ENCODE measurements at regions not wholly inside any gene's neighbourhood (a gene's known extent, or its start where the extent isn't known, plus 50 kb on each side); places are given as distances from the start of the nearest gene placed in this dataset.

DNA sequence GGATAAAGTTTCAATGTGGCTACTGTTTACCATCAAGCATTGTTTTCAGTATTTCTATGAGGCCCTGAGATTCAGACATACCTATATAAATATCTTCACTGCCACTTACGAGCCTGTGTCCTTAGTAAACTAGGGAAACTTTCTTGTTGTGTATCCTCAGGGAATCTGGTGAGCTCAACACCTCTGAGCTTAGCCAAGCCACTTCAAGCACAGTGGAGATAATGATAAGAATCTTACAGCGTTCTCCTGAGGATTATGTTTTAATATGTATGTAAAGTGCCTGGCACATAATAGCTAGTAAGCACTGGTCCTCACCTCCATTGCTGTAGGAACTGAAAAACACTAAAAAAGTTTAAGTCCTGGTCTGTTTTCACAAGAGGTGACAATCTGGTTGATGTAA lies 268.3 kb downstream of the SKIDA1 start:
- DNase-seq = no peak

DNA sequence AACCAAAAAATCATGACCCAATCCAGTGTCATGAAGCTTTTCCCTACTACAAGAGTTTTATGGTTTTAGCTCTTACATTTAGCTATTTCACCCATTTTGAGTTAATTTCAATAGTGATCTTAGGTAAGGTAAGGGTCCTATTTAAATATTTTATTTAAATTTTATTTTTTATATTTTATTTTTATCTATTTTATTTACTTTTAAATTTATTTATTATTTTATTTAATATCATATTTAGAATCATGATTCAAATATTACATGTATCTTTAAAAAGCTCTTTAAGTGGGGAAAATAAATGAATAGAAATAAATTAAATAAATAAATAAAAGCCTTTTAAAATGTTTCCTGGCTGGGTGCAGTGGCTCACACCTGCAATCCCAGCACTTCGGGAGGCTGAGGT lies 276.0 kb downstream of the SKIDA1 start:
- no peak for DNase-seq

DNA sequence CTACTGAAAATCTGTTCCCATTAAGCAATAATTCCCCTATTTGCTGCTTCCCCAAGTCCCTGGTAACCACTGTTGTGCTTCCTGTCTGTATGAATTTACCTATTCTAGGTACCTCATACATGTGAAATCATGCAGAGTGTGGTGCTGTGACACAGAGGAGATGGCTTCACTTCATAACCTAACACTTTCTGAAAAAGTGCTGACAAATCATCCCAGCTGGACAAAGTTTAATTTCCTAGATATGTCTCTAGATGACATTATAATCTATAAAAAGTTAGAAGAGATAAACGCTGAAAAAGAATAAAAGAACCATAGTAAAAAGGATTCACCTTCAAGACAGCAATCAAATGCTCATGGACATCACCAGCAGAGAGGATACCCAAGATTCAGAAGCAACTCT lies 277.9 kb downstream of the SKIDA1 start:
- no peak for DNase-seq

DNA sequence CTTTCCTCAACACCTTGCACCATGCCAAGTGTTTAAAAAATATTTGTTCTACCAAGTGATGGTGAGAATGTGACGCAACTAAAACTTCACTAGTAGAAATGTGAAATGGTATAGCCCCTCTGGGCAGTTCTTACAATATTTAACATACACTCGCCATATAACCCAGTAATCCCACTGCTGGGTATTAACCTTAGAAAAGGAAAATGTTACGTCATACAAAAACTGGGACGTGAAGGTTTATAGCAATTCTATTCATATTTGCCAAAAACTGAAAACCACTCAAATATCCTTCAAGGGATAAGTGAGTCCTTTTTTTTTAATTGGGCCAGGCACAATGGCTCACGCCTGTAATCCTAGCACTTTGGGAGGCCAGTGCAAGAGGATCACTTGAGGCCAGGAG lies 279.3 kb downstream of the SKIDA1 start:
- no peak for DNase-seq

DNA sequence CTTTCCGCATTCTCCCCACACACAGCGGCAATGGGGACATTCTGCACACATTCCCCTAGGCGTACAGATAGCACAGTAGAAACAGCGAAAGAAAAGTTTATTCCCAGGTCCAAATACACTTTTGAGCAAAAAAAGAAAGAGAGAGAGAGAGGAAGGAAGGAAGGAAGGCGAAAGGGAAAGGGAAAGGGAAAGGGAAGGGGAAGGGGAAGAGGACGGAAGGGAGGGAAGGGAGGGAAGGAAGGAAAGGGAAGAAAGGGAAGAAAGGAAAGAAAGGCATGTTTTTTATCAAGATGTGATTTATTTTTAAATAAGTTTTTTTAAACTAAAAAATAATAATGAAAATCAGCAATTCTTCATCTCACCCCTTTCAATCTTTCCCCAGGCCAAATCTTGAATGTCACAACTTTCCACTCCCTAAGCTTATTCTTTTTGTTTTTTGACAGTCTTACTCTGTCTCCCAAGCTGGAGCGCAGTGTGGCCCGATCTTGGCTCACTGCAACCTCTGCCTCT lies 281.7 kb downstream of the SKIDA1 start:
- DNase-seq = no peak

DNA sequence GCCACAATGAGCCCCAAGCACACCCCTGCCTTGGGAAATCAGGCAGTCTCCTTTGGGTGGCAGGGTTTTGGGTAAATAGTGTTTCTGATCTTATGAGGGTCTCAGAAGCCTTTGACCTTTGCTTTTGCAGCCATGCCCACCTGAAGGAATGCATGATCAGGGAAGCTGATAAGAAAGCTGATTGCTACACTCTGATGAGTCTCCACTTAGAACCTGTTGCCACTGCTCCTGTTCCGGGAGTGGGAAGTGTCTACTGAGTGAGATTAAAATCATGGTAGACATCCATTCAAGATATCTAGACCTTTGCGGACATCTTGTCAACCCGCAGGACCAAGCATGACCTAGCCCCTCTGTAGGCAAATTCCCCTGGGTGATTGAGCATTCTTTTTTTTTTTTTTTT lies 282.6 kb downstream of the SKIDA1 start:
- no peak for DNase-seq

DNA sequence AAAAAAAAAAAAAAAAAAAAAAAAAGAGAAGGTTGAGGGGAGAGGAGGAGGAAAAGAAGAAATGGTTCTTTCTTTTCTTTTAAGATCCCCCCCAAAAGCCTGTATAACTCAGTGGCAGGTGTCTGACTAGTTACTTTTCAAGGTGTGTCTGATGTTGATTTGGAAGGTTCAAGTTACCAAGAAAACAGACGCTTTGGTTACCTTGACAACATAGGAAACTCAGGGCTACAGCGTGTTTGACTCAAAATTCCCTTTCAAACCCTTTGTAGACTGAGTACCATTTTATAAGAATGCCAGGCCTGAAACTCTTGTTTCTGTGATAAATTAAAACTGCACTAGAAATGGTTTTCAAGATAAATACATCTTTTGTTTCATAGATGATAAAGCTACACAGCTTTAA lies 286.8 kb downstream of the SKIDA1 start:
- no peak for DNase-seq

DNA sequence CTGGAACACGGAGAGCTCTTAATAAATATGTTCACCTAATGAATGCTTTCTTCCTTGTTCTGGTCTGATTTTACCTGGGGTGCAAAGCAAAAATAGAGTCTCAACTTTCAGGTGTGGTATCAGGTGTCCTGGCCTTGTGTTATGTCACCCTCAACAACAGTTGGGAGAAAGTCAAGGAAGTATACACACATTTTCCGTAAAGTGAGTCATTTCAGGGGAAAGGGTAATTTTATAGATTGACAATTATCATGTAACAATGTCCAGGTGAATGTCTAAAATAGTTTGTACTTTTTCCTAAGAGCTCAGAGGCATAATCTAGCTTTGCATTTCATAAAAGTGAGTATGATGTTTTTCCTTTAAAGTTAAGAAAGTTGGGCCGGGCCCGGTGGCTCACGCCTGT lies 287.4 kb downstream of the SKIDA1 start:
- no peak for DNase-seq

DNA sequence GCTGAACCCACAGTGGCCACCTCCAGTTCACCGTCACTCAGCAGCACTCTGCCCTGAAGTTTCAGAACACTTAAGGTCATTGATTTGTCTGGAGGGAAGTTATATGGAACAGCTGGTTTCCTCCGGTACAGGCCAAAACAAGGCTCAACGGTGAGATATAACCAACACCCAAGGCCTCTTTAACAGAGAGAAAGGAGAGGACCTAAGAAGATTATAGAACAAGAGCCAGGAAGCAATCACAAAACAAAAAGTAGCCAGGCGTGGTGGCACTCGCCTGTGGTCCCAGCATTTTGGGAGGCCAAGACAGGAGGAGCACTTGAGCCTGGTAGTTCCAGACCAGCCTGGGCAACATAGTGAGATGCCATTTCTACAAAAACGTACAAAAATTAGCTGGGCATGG lies 290.7 kb downstream of the SKIDA1 start:
- no peak for DNase-seq

DNA sequence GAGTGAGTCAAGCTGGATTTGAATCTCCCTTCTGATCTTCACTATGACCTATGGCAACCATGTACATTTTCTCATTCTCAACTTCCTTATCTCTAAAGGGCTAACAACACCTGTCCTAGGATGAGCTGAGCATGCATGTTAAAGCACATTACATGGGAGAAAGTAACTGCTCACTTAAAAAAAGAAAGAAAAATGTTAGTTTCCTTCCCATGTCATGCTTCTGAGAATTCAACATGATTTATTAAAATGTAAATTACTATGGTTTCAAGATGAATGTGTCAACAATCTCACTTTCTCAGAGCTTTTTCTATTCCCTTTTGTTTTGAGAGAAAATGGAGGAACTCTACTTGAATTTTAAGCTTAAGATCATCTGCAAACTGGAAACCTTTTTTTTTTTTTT lies 295.3 kb downstream of the SKIDA1 start:
- no peak for DNase-seq

DNA sequence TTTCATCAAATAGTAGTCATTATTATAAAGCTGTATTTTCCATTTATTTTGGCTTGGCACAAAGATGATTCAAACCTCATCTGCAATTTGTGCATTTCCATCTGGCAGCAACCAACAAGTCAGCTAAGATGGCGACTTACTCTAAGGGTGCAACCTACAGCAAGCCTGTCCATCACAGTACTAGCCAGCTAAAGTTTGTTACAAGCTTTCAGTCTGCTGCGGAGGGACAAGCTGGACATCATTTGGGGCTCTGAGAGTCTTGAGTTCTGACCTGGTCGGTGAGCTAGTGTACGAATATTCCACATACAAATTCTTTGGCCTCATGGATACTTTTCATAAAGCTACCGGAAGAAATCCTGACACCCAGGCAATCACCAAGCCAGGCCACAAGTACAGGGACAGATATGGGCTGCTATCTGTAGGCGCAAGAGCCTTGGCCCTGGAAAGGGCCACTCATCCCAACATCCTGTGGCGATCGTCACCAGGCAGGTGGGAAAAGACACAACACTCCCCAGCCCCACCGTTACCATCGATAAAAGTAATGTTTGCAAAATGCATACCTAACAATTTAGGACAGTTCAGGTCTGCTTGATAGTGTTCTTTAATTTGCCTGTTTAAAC lies 307.6 kb downstream of the SKIDA1 start:
- DNase-seq = no peak

DNA sequence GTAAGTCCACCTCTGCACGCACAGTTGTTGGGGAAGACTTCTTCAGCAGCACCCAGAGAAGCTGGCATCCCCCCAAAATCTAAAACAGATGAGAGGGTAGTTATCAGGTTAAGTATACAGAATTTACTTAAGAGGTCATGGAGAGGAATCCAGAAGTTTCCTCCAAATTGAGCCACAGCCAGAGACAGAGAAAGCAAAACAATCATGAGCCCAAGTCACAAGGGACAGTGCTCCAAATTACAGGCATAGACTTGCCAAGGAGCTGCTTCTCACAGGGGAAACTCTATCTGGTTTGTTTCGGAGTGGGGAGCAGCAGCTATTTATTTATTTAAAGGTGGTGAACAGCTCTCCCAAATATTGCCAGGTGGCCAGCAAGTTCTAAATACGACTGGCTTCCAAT lies 308.4 kb downstream of the SKIDA1 start:
- no peak for DNase-seq

DNA sequence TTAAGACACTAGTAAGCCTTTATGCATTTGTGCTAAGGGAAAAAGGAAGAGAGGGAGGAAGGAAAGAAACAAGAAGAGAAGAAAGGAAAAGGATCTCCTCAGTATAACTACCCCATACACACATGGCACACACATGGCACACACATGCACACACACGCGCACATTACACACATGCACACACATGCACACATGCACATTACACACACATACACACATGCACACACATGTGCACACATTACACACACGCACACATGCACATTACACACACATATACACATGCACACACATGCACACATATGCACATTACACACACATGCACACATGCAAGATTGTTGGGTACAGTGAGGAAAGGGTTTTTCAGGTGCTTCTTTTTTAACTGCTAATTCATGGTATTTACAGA lies 311.2 kb downstream of the SKIDA1 start:
- DNase-seq = no peak

DNA sequence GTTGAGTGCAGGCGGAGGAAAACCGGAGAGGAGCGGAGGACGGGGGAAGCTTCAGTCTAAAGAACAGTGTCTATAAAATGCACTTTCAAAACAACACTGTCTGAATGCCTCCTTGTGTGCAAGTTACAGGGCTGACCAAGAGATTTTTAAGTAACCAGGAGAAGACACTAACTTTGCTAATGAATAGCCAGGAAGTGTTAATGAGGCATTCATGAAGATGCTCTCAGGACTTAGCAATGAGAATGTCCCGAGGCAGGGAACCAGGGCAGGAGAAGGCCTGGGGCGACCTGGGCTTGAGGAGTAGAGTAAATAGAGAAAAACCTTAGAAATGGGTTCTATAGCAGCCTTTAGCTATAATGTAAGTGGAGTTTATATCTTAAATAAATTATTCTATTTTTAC lies 312.1 kb downstream of the SKIDA1 start:
- no peak for DNase-seq

DNA sequence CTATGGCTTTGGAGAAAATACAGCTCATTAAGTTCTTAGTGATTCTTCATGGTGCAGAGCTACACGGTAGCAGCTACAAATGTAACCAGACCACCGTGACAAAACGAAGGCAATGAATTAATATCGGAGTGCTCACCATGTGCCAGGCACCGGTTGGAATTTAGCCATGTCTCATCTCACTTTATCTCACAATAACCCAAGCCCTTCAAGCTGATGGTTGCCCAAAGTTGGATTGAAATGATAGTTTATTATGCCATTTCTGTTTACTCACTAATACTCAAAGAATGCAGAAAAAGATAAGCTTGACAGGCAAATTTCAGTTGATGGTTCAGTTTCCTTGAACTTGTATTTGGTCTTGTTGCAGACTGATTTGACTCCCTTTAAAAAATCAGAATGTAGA lies 312.6 kb downstream of the SKIDA1 start:
- no peak for DNase-seq

DNA sequence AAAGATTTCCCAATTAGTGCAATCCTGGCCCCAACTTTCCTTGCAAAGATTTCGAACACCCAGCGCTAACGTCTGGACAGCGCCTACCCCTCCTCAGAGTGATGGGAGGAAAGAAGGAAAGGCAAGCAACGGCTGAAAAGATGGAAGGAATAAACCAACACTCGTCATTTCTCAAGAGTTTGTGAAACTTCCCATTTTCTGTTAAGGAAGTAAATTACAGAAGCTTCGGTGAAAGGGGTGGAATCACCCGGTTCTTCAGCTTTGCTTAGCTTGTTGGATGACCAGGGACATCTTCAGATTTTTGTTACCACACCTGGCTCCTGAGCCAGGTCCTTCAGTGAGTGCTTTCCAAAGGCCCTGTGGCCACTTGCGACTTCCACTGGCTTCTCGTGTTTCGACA lies 313.1 kb downstream of the SKIDA1 start:
- DNase-seq = no peak

DNA sequence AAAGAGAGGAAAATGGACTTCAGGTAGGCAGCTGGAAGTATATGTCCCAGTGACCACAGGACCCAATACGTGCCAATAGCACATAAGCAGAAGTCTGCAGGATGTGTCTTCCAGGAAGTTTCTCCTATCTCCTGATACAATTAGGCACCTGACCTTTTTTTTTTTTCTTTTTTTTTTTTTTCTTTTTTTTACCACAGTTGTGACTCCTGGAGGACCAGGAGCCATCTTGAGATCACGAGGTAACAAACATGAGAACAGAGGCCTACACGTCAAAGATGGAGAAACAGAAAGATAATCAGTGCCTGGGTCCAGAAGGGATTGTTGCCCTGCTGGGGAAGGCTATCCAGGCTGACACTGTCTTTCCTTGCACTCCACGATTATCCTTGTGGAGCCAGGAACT lies 312.4 kb upstream of the NEBL start:
- no peak for DNase-seq

DNA sequence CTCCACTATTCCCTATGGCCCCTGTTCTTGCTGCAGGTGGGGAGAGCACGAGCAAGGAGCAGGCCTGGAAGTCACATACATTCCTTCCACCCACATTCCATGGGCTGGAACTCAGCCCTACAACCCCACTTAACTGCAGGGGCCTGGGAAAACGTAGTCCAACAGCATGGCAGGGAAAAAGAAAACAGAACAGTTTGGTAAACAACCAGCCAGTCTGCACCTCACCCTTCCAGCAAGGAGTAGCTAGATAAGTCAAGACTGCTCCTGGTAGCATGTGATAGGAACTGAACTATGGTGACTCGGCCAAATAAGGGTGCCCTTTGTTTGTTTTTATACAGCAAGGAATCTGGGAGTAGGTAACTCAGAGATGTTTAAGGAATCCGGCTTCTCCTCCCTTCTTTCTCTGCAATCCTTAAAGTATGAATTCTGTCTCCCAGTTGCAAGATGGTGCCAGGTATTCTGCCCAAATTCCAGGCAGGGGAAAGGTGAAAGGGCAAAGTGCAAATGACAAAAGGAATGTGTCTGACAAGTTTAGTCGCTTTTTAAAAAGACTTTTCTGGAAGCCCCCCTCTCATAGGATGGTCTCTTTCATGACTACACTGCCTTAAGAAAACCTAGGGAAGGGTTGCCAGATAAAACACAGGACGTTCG lies 311.7 kb upstream of the NEBL start:
- DNase-seq = no peak

DNA sequence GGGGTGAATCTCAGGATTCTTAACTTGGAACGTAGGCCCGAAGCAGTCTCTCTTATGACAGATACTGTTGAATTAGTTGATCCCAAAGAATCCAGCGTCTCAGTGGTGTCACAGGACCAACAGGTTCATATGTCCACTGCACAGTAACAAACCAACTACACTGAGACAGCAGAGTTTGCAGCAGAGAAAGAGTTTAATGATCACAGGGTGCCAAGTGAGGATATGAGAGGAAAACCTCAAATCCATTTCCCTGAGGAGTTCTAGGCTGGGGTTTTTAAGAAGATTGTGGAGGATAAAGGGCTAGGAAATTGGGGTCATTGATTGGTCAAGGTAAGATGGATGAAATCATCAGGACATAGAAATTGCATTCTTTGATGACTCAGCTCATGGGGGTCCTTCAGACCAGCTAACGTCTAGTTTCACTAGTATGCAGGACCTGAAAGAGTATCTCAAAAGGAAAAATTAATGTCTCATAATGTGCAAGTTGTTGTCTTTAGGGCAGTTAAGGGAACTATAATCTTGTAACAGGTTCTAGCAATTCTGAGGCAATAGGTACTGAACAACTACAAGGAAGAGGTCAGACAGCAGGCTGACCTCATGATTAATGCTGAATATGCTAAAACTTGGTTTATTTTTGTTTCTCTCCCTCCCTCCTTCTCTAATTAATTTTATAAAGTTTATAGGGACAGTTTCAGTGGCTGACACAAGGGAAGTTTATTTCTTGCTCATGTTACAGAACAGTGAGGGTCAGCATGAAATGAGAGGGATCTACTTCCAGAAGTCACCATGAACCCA lies 310.9 kb upstream of the NEBL start:
- no peak for DNase-seq

DNA sequence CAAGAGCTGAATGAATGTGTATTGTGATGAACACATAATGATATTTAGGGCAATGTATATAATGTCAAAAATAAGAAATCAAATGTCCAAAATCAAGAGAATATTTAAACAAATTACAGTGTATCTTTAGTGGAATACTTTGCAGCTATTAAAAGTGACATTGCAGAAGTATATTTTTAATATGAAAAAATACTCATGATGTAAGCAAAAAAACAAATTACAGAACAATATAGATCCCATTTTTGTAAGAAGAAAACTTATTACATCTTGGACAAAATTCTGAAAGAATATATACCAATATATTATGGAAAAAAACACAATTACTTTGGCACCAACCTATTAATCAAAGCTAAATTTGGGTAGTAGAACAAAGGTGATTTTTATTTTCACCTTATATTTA lies 308.2 kb upstream of the NEBL start:
- no peak for DNase-seq

DNA sequence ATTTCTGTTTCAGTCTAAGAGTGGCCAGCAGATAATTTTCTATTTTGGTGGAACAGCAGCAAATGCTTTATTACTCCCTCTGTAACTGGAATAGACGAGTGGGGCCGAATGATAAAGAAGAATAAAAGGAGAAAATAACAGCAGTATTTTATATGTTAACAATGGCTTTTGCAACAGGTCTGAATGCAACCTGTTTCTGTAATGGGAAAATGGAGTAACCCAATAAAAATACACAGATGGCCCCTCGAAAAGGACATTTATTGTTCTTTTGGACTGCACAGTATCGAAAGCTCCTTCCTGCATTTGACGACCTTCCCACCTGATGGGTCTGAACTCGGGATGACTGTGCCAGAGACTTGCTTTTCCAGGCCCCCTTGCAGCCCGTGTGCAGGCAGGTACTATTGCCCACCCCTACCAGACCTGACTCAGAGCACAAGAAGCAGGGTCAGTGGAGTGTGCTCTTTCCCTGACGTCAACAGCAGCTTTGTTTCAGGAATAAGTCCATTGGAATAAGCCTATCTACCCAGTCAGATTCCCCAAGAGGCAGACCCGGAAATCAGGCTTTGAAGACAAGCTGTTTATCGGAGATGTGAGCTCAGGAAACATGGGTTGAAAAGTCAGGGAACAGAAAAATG lies 306.5 kb upstream of the NEBL start:
- no peak for DNase-seq

DNA sequence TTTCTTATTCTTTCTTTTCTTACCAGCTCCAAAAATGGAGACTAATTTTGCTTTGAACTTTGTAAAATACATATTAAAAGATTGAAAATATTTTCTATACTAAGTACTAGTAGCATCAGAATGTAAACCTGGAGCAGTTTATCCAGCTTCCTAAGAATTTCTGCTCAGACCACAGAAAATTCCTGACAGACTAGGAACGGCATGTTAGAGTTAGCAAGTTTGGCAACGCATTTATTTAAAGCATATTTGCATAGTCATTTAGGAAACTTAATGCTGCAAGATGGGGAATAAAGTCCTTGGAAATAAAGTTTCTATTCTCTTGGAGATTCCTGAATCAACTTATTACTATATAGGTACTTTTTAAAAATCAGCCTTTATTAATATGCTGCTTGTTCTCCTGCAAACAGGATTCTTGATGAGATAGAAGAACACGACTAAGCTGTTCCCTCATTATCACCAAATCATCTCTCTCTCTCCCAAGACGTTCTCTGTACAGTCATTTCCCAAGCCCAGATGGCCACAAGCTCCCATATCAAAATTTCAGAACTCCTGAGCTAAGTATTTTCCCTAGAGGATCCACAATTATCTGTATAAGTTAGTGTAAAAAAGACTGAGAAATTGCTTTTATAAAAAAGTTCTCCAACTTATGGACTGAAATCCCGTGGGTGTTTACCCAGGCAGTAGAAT lies 305.8 kb upstream of the NEBL start:
- DNase-seq = no peak

DNA sequence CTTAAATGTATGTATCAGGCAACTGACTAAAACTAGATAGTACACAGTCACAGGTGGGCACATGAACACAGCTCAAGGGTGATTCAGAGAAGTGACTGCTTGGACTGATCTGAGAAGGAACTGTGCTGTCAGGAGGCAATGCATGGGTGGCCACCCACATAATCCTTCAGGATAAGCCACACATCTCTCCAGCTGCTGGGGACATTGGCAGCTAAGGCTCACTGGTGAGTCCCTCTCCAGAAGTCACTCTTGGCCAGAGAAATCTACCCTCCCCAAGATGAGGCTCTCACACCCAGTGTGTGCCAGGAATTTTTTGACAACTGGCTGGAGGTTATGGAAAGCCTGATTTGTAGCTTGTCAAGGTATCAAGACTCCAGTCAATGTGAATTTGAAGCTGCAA lies 302.4 kb upstream of the NEBL start:
- DNase-seq = no peak
